ENCODE measurements at regions not wholly inside any gene's neighbourhood (a gene's known extent, or its start where the extent isn't known, plus 50 kb on each side); places are given as distances from the start of the nearest gene placed in this dataset.
A peak's percentile ranks its signal among the peaks of the same experiment; 100 is the strongest.

DNA sequence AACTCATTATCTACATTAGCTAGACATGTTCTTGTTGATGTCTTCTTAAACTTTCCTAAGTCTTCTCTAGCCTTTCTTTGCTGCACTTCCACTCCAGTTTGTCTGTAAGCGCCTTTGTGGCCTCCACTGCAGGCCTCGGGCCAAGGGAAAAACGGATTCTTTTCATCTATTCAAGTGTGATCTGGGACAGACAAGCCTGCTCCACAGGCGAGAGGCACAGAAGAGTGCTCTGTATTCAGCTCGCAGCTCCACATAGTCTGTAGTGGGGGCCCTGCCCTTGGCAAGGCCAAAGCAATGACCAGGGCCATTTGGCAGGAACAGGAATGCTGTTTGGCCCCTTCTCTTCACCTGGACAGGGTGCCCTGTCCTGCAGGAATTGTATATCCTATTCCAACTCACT lies 84.1 kb upstream of the BARX2 start:
- DNase-seq (ENCODE audit: low spot score), result peak; percentile 95

DNA sequence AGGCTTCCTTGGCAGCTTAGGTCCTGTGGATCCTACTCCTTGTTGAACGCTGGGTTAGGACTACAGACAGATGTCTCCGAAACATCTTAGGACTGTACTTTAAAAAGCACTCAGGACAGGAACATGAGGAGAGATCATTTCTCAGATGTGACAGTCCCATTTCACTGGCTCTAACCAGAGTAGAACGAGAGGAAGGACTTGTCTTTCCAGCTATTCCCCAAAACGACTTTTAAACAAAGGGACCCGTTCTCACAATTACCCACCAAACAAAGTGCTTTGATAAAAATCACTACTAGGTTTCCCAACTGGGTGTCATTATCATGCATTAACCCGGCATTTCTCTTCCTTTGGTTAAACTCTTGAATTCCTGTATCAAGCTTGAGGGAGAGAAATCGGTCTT lies 84.7 kb upstream of the BARX2 start:
- DNase-seq (ENCODE audit: low spot score), result no peak

DNA sequence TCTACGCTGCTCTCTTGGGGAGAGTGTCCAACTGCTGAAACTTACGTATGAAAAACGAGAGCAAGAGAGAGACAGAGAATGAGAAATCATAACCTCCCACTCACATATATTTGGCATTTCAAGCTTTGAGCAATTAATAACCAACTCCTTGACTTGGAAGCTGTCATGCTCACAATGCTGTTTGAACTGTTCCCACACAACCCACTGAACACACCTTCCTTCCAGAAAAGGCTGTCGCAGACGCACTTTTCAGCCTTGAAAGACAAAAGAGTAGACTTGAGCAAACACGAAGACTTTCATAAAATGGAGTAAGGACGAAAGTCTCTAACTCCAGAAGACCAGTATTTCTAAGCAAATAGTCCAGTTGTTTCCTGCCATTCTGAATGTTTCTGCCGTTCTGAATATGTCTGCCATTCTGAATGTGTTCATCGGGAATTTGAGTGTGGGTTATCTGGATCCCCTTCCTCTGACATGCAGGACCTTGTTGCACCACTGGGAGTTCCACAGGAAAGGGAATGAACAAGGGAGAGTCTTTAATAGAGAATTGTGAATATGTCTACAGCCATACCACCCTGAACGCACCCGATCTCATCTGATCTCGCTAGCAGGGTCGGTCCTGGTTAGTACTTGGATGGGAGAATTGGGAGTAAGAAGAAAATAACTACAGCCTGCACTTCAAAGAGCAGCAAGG lies 86.2 kb upstream of the BARX2 start:
- no peak for DNase-seq (ENCODE audit: low spot score)

DNA sequence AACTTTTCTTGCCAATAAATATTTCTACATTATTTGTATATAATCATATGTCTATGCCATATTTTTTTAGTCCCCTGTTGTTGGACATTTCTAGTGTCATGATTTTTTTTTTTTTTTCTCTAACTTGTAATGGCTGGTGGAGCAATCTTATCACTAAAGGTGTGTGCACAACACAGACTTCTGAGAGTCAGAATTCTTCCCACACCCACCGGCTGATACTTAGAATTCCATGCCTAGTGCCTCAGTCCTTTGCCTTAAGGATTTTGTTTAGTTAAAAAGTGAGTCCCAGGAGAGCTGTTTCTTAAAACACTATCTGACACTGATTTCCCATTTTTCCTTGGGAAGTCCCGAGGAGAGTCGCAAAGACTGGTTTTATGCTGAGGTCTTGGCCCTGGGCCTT lies 87.7 kb upstream of the BARX2 start:
- DNase-seq (ENCODE audit: low spot score), result no peak

DNA sequence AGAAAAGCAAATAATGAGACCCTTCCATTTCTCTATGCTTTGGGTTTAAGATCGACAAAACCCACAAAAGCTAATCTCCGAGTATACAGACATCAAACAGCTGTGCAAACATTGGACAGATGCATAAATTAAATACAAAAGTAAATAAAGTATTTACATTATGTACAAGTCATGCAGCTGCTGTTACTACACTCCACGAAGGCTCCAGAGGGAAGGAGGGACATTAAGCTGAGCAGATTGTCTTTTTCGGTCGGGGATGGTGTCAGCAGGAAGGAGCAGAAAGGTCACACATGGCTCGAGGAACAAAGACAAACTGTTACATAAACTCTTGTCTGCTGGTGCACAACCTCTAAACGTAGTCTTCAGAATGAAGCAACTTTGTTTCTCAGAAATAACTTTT lies 88.8 kb upstream of the BARX2 start:
- DNase-seq (ENCODE audit: low spot score), result no peak

DNA sequence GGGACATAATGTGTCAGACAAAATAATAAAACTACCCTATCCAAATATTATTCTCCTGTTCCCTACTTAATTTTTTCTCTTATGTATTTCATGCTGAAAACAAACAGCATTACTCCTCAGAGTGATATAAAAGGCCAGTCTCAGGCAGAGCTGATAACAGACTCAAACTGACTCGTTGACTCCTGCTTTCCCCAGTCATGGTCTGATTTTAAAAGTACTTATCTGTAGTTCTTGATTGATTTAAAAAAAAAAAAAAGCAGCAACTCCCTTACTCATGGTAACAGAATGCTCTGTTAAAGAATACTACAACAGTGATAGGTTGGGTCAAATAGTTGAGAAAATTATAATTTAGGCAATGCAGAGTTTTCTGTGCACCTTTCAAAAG lies 90.3 kb upstream of the BARX2 start:
- no peak for DNase-seq (ENCODE audit: low spot score)

DNA sequence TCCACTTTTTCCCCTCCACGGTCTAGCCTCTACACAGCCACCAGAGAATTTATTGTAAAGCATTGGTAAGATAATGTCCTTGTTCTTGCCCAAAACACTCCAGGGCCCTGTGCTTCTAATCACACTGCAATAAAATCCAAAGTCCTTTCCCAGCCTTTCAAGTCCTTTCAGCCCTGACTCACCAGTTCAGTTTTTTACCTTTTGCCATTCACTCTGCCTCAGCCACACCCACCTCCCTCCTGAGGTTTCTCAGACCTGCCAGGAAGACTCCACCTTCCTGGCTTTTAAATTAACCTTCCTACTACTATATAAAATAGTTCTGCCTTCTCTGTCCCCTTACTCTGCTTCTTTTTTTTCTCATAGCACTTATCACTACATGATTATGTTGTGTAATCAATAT lies 91.0 kb upstream of the ARHGAP32 start:
- no peak for DNase-seq (ENCODE audit: low spot score)

DNA sequence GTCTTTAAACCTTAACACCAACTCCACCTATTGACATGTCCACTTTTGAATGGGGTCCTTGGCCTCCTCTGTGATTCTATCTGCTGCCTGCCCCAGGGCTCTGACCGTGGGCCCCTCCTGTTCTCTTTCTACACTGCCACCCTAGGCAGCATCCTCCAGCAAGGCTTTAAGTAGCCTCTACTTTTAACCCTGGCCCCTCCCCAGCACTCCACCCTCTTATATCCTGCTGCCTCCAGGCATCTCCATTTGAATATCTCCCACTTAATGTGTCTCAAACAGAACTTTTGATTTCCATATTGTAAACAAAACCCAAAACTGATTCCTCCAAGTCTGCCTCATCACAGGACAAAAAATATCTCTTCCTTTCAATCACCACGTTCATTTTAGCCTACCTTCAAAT lies 90.5 kb upstream of the ARHGAP32 start:
- no peak for DNase-seq (ENCODE audit: low spot score)

DNA sequence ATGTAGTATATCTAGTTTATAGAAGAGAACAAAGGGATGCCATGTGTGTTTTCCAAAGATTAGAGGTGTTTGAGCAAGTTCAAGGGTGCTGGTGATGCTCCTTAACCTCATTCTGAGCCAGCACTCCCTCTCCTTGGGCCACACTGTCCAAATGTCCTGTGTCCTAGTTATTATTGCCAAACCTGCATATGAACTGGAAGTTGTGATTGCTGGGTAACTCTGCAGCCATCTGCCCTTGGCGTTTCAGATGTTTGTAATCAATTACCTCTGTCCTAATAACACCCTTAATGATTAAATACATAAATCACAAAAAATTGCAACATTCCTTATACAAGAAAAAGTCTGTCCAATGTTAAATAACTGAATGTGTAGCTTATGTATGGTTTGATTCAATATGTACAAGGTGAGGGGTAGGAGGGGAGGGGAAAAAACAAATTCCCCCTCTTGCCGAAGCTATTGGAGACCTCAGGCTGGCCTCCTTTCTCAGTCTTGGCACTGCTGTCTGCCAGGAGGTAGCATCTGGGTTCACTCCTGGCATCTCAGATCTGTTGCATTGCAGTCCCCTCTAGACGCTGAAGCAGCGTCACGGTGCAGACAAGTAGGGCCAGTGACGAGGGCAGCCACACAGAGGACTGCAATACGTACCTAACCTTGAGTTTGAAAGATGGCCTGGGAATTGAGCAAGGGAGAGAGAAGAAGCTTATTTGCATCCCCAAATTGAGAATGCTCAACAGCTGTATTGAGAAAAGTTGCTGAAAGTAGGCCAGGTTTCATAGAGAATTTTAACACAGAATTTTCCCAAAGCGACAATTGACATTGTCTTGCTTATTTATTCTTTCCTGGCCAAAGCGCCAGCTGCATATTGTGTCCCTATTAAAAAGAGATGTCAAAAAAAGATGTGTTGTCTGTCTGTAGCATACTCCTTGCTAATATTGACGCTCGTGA lies 89.6 kb upstream of the ARHGAP32 start:
- no peak for DNase-seq (ENCODE audit: low spot score)

DNA sequence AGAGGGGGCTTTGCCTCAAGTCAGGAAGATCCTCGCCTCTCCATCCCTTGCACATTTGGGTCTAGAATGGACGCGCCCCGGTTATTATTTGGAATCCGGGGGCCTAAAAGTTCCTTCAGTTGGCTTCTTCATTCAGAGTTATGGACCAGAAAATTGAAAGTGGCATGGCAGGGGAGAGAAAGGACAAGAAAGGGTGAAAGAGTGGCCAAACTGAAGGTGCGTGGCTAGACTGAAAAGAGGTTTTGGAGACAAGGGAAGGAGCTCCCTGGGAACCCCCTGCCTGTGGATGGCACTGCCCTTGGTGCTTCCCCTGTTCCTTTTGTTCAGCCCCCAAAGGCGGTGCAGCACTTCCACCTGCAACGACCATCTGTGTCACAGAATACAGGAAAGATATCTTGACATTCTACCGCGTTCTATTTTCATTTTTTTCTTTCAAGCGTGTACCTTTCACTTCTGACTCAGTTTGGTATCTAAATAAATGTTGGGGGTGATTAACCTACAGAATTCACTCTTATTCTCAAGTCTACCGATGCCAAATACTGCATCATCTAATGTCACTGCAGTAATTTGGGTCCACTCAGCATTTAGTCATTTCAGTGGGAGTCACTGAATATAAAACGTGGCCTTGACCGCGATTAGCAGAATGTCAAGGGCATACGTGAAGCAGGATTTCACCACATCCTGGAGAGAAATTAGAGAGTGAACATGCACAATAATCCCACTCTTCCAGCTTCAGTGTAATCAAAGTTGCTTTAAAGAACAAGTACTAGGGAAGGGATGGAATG lies 88.1 kb upstream of the ARHGAP32 start:
- no peak for DNase-seq (ENCODE audit: low spot score)

DNA sequence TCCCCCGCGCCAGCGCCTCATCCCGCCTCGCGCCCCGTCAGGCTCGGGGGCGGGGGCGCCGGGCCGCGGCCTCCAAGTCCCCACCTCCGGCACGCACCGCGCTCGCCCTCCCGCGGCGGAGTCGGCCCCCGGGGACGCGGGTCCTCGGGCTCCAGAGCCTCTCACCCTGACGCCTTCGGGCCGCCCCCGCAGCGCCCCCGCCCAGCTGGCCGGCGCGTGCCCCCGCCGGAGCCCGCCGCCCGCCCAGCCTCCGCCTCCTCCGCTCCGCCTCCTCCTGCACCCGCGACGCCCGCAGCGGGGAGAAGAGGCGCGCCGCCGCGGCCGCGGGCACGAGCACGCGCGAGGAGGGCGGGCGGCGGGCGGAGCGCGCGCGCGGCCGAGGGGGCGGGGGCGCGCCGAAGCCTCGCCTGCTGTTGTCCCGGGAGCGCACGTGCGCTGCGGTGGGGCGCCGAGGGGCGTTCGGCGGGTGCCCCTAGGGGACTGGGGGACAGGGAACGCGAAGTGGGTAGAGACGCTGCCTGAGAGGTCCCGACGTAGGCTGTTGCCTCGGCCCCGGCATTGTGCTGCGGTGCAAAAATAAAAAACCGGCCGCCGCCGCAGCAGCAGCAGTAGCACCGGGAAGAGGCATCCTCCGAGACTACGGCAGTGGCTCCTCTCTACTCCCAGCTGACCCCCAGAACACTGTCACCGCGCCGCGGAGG lies 87.4 kb upstream of the ARHGAP32 start:
- peak; percentile 72 for DNase-seq (ENCODE audit: low spot score)

DNA sequence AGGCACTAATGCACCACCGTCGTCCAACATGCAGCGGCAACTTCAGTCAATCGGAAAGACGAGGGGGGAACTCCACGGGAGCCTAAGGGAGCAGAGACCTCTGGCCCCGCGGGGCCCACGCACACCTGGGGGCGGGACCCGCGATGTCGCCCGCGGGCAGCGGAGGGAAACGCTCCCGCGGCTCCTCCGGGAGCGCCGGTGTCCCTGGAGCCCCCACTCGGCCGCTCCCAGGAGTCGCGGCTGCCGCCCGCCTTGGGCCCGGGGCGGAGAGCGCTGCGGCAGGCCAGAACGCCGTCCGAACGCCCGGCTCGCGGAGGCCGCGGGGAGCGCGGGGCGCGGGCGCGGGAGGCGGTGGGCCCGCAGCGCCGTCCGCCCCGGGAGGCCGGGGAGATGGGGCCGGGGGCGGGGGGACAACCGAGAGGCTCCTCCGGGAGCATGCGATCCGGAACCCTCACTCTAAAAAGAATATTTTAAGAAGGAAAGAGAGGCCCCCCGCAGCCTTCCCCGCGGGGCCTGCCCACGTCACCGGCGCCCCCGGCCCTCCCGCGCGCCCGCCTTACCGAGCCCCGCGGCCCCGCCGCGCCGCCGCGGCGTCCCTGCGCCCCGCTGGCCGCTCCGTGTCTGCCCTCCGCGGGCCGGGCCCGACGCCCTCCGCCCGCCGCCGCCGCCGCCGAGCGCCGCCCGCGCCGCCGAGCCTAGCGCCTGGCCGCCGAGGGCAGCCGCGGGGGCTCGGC lies 86.6 kb upstream of the ARHGAP32 start:
- no peak for DNase-seq (ENCODE audit: low spot score)

DNA sequence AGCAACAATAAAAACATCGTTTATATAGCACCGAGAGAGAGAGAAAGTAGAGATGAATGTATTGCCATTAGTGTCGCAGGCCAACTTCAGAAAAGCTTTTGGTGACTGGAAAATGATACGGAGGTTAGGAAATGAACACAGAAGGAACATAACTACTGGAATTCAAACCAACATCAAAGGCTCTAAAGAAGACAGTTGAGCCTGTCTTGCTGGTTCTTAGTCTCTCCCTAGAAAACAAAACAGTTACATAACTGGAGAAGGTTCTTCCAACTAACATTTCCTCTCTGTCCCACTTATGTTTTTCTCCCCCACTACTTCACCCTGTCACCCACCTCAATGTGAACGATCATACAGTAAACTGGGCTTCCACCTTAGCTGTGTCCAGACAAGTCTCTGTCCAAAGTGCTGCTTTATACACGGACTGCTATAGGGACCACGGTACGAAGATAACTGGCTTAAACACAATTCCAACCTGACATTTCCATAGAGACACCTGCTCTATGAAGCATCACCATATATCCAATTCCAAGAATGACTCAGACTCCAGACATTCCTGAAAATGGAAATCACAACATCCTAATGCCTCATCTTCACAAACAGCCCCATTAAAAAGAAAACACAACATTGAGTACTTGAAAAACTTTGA lies 85.2 kb upstream of the ARHGAP32 start:
- no peak for DNase-seq (ENCODE audit: low spot score)

DNA sequence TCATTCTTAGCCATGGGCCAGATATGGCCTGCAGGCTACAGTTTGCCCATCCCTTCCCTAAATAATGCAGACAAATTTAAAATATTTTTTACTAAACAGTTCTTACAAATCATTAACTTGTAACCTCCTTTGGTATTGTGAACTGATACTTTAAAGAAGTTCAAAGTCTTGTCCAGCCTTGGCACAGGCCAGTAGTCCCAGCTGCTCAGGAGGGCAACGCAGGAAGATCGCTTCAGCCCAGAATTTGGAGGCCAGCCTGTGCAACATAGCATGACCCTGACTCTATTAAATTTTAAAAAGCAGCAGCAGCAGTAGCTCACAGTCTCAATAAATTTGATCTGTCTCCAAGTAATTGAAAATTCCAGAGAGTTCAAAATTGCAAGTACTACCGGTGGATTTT lies 83.7 kb upstream of the ARHGAP32 start:
- no peak for DNase-seq (ENCODE audit: low spot score)

DNA sequence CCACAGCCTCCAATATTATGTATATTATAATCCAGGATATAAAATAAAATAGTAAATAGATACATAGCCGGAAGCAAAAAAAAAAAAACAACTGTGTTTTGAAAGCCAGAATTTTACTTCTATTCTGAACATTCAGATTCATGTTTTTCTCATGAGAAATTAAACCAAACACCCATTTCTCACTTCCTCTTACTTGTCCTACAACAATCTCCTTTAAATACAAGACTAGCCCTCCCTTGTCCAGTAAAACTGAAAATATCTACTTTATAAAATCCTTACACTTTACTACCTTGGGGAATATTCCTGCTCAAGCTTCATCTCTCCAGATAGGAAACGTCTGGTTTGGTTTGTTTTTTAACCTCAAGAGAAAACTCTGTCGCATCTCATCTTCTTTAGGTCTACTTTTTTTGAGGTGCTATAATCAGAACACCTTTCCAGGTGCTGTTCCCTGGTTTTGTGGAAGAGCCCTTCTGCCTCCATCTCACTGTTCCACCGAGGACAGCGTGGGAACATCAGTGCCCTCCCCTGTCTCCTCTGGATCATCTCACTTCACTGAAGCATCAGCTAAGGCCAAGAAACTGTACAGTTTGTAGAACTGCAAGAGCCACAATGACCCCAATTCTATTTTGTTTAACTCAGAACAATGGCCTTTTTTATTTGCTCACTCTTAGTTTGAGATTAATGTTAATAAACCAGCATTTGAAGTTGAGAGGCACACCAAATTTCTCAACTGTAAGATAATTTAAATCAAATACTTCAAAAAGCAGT lies 82.0 kb upstream of the ARHGAP32 start:
- peak; percentile 71 for DNase-seq (ENCODE audit: low spot score)

DNA sequence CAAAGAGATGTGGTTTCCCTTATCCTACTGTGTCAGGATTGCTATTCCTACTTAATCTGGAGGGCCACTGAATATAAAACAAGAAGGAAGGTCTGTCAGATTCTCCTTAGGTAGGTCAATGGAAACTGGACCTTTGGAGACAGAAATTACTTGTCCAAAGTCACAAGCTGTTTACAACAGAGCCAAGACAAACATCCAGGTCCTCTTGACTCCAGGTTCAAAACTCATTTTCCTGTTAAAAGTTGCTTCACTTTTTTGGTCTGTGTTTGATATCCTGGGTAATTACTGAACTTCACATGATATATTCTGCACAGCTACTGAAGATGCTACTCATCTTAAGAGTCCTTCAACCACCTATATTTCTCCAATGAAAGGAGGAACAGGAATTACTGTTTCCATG lies 81.2 kb upstream of the ARHGAP32 start:
- no peak for DNase-seq (ENCODE audit: low spot score)

DNA sequence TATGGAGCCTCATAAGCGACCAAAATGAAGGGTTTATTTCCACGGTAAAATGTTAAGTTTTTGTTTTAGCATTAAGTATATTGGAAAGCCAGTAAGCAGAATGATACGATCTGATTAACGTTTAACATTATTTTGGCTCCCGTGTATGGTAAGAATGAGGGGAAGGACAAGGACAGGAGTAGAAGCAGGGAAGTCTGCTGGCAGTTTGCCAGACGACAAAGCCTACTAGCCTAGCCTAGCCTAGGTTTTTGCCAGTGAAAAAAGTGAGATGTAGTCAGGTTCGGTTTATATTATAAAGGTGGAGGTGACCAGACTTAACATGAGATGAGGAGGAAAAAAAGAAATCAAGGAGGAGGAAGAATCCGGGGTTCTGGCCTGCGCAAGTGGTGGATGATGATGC lies 78.9 kb upstream of the ARHGAP32 start:
- DNase-seq (ENCODE audit: low spot score), result no peak

DNA sequence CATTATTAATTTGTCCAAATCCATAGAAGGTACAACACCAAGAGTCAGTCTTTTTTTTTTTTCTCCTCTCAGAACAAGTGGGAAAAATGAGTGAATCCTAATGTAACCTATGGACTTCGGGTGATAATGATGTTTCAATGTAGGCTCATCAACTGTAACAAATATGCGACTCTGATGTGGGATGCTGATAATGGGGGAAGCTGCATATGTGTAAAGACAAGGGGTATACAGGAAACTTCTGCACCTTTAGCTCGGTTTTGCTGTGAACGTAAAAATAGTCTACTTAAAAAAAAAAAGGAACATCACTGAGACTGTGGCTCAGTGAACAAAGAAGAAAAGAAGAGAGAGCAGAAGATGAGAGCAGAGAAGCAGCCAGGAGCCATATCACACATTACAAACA lies 78.3 kb upstream of the ARHGAP32 start:
- DNase-seq (ENCODE audit: low spot score), result no peak

DNA sequence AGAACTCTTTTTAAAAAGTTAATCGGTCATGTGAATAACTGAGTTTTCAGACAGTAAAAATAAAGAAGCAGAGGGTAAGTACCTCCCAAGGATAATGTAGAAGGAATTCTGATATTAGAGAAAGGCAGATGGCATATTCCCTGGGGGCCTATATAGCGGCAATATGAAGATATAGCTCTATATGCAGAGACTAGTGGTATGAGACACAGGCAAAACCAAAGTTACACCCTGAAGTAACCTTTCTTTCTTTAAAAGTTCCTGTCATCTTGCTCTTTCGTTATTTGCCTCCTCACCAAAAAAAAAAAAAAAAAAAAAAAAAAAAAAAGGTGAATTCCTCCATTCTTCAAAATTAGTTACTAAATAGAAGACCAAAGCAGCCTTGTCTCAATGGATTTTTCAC lies 76.2 kb upstream of the ARHGAP32 start:
- no peak for DNase-seq (ENCODE audit: low spot score)

DNA sequence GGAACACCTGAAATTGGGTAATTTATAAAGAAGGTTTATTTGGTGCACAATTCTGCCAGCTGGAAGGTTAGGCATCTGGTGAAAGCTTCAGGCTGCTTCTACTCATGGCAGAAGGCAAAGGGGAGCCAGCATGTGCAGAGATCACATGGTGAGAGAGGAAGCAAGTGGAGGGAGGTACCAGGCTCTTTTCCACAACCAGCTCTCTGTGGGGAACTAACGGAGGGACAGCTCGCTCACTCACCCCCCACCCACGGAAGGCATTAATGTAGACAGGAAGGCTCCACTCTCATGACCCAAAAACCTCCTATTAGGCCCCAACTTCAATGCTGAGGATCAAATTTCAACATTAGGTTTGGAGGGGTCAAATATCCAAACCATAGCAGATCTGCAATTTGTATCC lies 75.6 kb upstream of the ARHGAP32 start:
- DNase-seq (ENCODE audit: low spot score), result peak; percentile 49
